WTC11 (cell line): ENCODE measurements at regions not wholly inside any gene's neighbourhood (a gene's known extent, or its start where the extent isn't known, plus 50 kb on each side); places are given as distances from the start of the nearest gene placed in this dataset.

Experiments used
- CTCF ChIP-seq: fragments of 200-600 bp; IDR thresholded peaks from 2 replicates; pipeline ENCODE4 v1.8.0; 2022; ENCODE audit warnings: antibody characterized with exemption
- E2F5 ChIP-seq: sonication (generic); formaldehyde crosslinking; IDR thresholded peaks from 2 replicates; pipeline ENCODE4 v1.8.1; 2022; ENCODE audit warnings: mild to moderate bottlenecking, moderate library complexity, missing genetic modification reagents
- FOXJ3 ChIP-seq: sonication (generic); formaldehyde crosslinking; IDR thresholded peaks from 2 replicates; pipeline ENCODE4 v1.9.0; 2021; ENCODE audit warnings: missing genetic modification reagents, mild to moderate bottlenecking, borderline replicate concordance
- GTF2I ChIP-seq: fragments of 250-450 bp; sonication (Bioruptor Pico); conservative IDR thresholded peaks from 2 replicates; pipeline ENCODE4 v1.4.0; 2021; ENCODE audit warnings: mild to moderate bottlenecking
- HMGXB4 ChIP-seq: sonication (generic); formaldehyde crosslinking; IDR thresholded peaks from 2 replicates; pipeline ENCODE4 v1.8.1; 2023; ENCODE audit warnings: mild to moderate bottlenecking, moderate library complexity, missing genetic modification reagents
- IRF2 ChIP-seq: sonication (generic); formaldehyde crosslinking; IDR thresholded peaks from 2 replicates; pipeline ENCODE4 v1.8.0; 2022; ENCODE audit warnings: low read depth, missing genetic modification reagents, borderline replicate concordance
- MAX ChIP-seq: sonication (generic); formaldehyde crosslinking; IDR thresholded peaks from 2 replicates; pipeline ENCODE4 v1.8.0; 2022; ENCODE audit warnings: mild to moderate bottlenecking, missing genetic modification reagents
- NR1H2 ChIP-seq: sonication (generic); formaldehyde crosslinking; IDR thresholded peaks from 2 replicates; pipeline ENCODE4 v1.9.0; 2021; ENCODE audit warnings: mild to moderate bottlenecking, moderate library complexity, missing genetic modification reagents
- NR3C1 ChIP-seq: sonication (generic); formaldehyde crosslinking; conservative IDR thresholded peaks from 2 replicates; pipeline ENCODE4 v1.8.1; 2023; ENCODE audit warnings: low read depth, mild to moderate bottlenecking, missing genetic modification reagents
- USF2 ChIP-seq: sonication (generic); formaldehyde crosslinking; IDR thresholded peaks from 2 replicates; pipeline ENCODE4 v1.8.1; 2023; ENCODE audit warnings: mild to moderate bottlenecking, missing genetic modification reagents, moderate library complexity
- ZNF121 ChIP-seq: sonication (generic); formaldehyde crosslinking; IDR thresholded peaks from 2 replicates; pipeline ENCODE4 v1.8.0; 2023; ENCODE audit warnings: missing genetic modification reagents
- ZNF138 ChIP-seq: sonication (generic); formaldehyde crosslinking; conservative IDR thresholded peaks from 2 replicates; pipeline ENCODE4 v1.8.1; 2022; ENCODE audit warnings: mild to moderate bottlenecking, moderate library complexity, missing genetic modification reagents

- no peak for TF ChIP-seq CTCF
- TF ChIP-seq USF2, result no peak
- no peak for TF ChIP-seq FOXJ3 (CRISPR knock-in tag)
- no peak for TF ChIP-seq MAX
- TF ChIP-seq NR1H2 (CRISPR knock-in tag), result no peak
- no peak for TF ChIP-seq HMGXB4
- TF ChIP-seq ZNF138 (CRISPR knock-in tag), result no peak
- no peak for TF ChIP-seq IRF2
- TF ChIP-seq ZNF121 (CRISPR knock-in tag), result no peak
- no peak for TF ChIP-seq E2F5 (CRISPR knock-in tag)
- no peak for TF ChIP-seq GTF2I (CRISPR knock-in tag)
- no peak for TF ChIP-seq NR3C1
These were observed 264.0 kb upstream of the SYT1 start for GRCh38 chr12:78600541-78600940.
